Esophagus (tissue), 2 donors: ENCODE measurements at regions not wholly inside any gene's neighbourhood (a gene's known extent, or its start where the extent isn't known, plus 50 kb on each side); places are given as distances from the start of the nearest gene placed in this dataset.
"Not testable (repeated sequence)": the region's sequence is repeated elsewhere in the genome, so short reads cannot be mapped to it uniquely, and the experiment has no call there.

Experiments
- H3K27ac ChIP-seq, 2 donors: one replicate each; pipeline ENCODE4 v1.5.1; 2013; ENCODE audit warnings: low read depth in 2 of 2, mild to moderate bottlenecking in 2 of 2, inconsistent platforms in 1 of 2, low read length in 1 of 2, moderate library complexity in 1 of 2
- H3K27me3 ChIP-seq, 2 donors: one replicate each; pipeline ENCODE4 v1.6.1; 2013; ENCODE audit warnings: low read length in 2 of 2, control low read depth in 1 of 2, mild to moderate bottlenecking in 1 of 2; ENCODE audit not compliant: insufficient read depth in 2 of 2, control insufficient read depth in 1 of 2
- H3K36me3 ChIP-seq, 2 donors: one replicate each; pipeline ENCODE4 v1.6.1; 2013; ENCODE audit warnings: low read length in 1 of 2; ENCODE audit not compliant: control insufficient read depth in 2 of 2, insufficient read depth in 2 of 2
- H3K4me1 ChIP-seq, 2 donors: one replicate each; pipeline ENCODE4 v1.6.1; 2013; ENCODE audit warnings: low read length in 1 of 2; ENCODE audit not compliant: control insufficient read depth in 2 of 2, insufficient read depth in 2 of 2
- H3K4me3 ChIP-seq, 2 donors: one replicate each; pipeline ENCODE4 v1.5.1; 2013; ENCODE audit warnings: low read length in 2 of 2, mild to moderate bottlenecking in 2 of 2, low read depth in 1 of 2, moderate library complexity in 1 of 2
- H3K9me3 ChIP-seq, 2 donors: one replicate each; pipeline ENCODE4 v1.6.1; 2013; ENCODE audit warnings: mild to moderate bottlenecking in 2 of 2, low read depth in 1 of 2, low read length in 1 of 2, moderate library complexity in 1 of 2; ENCODE audit not compliant: control insufficient read depth in 2 of 2, insufficient read depth in 1 of 2
- WGBS, 2 donors: extraction: QIAGEN DNeasy Blood & Tissue Kit; methylation state at CpG; one replicate each; pipeline ENCODE4 v1.1.7; 2013; 5-methylcytosine and 5-hydroxymethylcytosine counted together
- donor health status: healthy with polysubstance abuse.
- donor health status: Bipolar disorder and iron deficiency.

DNA sequence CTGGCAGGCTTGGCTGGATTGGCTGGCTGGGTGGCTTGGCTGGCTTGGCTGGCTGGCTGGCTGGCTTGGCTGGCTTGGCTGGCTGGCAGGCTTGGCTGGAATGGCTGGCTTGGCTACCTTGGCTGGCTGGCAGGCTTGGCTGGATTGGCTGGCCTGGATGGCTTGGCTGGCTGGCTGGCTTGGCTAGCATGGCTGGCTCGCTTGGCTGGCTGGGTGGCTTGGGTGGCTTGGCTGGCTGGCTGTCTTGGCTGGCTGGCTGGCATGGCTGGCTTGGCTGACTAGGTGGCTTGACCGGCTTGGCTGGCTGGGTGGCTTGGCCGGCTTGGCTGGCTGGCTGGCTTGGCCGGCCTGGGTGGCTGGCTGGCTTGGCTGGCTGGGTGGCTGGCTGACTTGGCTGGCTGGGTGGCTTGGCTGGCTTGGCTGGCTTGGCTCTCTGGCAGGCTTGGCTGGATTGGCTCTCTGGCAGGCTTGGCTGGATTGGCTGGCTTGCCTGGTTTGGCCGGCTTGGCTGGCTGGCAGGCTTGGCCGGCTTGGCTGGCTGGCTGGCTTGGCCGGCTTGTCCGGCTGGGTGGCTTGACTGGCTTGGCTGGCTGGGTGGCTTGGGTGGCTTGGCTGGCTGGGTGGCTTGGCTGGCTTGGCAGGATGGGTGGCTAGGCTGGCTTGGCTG is 440.9 kb downstream of the GOLGA6L6 start:
- not testable (repeated sequence) for H3K27ac ChIP-seq

DNA sequence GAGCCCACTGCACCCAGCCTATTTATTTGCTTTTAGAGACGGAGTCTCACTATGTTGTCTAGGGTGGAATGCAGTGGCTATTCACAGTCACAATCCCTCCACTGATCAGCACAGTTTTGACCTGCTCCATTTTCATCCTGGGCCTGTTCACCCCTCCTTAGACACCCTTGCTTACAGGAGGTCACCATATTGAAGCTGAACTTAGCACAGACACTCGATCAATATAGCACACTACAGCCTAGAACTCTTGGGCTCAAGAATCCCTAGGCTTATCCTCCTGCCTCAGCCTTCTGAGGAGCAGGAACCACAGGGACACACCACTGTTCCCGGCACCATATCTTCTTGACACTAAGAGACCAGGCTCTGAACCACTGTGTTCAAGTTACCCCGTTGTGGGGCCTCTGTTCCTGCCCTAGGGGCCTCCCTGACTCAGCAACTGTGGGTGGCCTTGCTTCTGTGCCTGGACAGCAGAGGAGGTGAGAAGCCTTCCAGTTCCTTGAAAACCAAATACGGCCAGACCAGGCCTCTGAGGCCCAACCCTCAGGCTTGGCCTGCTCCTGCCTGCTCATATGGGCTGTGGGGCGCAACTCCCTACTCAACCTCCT is 445.8 kb downstream of the GOLGA6L6 start:
- H3K4me1 ChIP-seq, H3K4me3 ChIP-seq, H3K36me3 ChIP-seq, H3K27me3 ChIP-seq, H3K27ac ChIP-seq, H3K9me3 ChIP-seq: not testable (repeated sequence)
- 50 to 74% methylated on average over 3 to 5 of the region's 6 CpGs for WGBS, 2 donors

More for the DNA sequence above, 440.9 kb downstream of the GOLGA6L6 start:
- H3K4me1 ChIP-seq, H3K36me3 ChIP-seq, H3K4me3 ChIP-seq, H3K9me3 ChIP-seq, H3K27me3 ChIP-seq: not testable (repeated sequence)
- WGBS, 2 donors = no CpG with 5 or more reads among the region's 8 CpGs

DNA sequence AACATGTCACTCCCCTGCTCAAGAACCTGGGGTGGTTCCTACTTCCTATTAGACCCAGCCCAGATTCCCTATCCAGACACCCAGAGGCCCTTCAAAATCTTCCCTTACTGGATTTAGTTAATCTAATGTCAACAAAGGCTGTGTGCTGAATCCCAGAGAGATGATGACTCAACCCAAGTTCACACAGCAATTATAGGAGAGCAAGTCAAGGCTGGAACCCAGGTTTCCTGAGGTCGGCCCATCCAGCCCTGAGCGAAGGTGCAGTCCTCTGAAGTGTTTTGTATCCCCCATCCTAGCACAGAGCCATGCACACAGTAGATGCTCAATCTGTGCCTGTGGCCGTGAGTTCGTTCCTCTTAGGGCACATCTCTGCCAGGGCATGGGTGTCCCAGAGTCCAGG is 452.1 kb downstream of the GOLGA6L6 start:
- H3K36me3 ChIP-seq, H3K9me3 ChIP-seq, H3K4me1 ChIP-seq, H3K4me3 ChIP-seq, H3K27ac ChIP-seq, H3K27me3 ChIP-seq: not testable (repeated sequence)
- 52 to 69% methylated on average over 2 of the region's 4 CpGs for WGBS, 2 donors

DNA sequence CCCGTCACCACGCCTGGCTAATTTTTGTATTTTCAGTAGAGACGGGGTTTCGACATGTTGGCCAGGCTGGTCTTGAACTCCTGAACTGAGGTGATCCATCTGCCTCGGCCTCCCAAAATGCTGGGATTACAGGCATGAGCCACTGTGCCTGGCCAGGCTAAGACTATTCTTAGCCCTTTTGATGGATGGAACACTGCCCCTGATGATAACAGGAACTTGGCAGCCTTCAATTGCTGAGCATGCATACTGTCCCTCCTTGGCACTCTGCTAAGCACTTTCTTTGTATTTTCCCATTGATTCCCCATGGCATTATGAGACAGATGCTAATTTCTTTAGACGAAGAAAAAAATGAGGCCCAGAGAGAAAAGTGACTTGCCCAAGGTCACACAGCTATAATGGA is 457.6 kb downstream of the GOLGA6L6 start:
- not testable (repeated sequence) for H3K36me3 ChIP-seq, H3K27me3 ChIP-seq, H3K4me1 ChIP-seq, H3K4me3 ChIP-seq, H3K9me3 ChIP-seq, H3K27ac ChIP-seq
- WGBS, 2 donors = no CpG with 5 or more reads among the region's 6 CpGs

DNA sequence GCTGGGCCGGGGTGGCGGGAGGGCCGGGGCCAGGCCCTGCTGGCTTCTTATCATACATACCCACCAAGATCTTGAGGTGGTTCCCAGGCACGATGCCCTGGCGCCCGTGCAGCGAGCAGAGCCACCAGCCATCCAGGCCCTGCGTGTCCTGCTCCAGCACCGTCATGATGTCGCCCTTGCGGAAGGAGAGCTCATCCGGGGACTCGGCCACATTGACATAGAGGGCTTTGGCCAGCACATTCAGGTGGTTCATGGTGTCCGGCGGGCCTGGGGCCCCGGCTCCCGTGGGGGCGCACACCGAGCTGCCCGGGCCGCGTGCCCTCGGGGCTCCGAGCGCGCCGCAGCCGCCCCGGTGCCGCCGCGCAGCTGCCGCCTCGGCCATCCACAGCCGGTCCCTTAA is 467.5 kb downstream of the GOLGA6L6 start:
- H3K27me3 ChIP-seq, H3K27ac ChIP-seq, H3K9me3 ChIP-seq, H3K36me3 ChIP-seq, H3K4me3 ChIP-seq, H3K4me1 ChIP-seq: not testable (repeated sequence)
- WGBS, 2 donors = 91 to 92% methylated on average over 16 to 22 of the region's 35 CpGs

DNA sequence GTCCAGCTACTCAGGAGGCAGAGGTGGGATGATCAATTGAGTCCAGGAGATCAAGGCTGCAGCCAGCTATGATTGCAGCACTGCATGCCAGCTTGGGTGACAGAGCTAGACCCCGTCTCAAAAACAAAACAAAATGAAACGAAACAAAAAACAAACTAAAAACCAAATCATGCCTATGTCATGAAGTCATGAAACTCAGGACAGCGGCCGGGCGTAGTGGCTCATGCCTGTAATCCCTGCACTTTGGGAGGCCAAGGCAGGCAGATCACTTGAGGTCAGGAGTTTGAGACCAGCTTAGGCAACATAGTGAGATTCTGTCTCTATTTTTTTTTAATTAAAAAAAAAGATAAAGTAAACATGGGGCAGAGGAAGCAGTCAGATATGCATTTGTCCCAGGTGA is 472.6 kb downstream of the GOLGA6L6 start:
- 77 to 81% methylated on average over 4 of the region's 5 CpGs for WGBS, 2 donors
- not testable (repeated sequence) for H3K4me1 ChIP-seq, H3K36me3 ChIP-seq, H3K9me3 ChIP-seq, H3K27me3 ChIP-seq, H3K4me3 ChIP-seq, H3K27ac ChIP-seq

DNA sequence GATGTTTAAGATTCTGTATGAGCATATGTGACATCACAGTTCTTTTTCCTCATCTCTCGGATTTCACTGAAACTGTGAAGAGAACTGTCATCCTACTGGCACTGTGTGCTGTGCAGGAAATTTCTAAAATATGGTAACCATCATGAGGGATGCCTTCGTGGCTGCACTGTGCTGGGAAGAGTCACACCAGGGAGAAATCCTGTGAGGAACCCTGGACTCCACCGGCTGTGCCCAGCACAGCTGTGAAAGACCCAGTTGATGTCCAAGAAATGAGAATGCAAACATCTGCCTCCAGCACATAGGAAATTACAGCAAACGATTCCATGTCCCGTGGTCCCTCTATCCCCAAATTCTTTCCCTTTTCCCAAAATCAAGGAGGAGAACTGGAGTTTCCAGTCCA is 475.4 kb downstream of the GOLGA6L6 start:
- H3K36me3 ChIP-seq, H3K27ac ChIP-seq, H3K9me3 ChIP-seq, H3K4me1 ChIP-seq, H3K27me3 ChIP-seq, H3K4me3 ChIP-seq: not testable (repeated sequence)
- WGBS, 2 donors = 48 to 50% methylated on average over 2 of the region's 5 CpGs

DNA sequence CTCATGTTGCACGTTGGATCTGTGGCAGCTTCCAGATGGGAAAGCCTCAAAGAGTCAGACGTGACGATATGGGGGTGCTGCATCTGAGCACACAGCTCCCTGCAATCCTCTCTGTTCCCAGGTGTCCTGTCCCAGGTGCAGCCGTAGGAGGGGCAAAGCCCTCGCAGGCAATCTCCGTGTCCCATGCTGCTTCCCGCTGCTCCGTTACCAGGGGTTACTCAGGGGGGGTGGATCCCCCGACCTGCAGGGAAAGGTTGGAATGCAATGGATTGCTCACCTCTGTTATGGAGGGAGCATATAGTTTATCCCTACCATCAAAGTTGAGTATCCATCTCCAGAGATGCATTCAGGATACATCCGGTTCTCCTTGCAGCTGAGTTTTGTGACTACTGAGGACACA is 476.1 kb downstream of the GOLGA6L6 start:
- H3K4me1 ChIP-seq = not testable (repeated sequence)

DNA sequence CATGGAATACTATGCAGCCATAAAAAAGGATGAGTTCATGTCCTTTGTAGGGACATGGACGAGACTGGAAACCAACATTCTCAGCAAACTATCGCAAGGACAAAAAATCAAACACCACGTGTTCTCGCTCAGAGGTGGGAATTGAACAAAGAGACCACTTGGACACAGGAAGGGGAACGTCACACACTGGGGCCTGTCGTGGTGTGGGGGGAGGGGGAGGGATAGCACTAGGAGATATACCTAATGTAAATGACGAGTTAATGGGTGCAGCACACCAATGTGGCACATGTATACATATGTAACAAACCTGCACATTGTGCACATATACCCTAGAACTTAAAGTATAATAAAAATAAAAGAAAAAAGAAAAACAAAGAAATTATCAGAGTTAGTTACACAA is 478.4 kb downstream of the GOLGA6L6 start:
- H3K9me3 ChIP-seq, H3K27me3 ChIP-seq, H3K4me3 ChIP-seq, H3K36me3 ChIP-seq, H3K4me1 ChIP-seq, H3K27ac ChIP-seq: not testable (repeated sequence)
- WGBS, 2 donors = 70 to 76% methylated on average over 6 to 7 of the region's 7 CpGs

More for the DNA sequence above, 476.1 kb downstream of the GOLGA6L6 start:
- not testable (repeated sequence) for H3K36me3 ChIP-seq, H3K4me3 ChIP-seq, H3K27me3 ChIP-seq, H3K27ac ChIP-seq, H3K9me3 ChIP-seq
- 74 to 80% methylated on average over 6 to 7 of the region's 10 CpGs for WGBS, 2 donors

DNA sequence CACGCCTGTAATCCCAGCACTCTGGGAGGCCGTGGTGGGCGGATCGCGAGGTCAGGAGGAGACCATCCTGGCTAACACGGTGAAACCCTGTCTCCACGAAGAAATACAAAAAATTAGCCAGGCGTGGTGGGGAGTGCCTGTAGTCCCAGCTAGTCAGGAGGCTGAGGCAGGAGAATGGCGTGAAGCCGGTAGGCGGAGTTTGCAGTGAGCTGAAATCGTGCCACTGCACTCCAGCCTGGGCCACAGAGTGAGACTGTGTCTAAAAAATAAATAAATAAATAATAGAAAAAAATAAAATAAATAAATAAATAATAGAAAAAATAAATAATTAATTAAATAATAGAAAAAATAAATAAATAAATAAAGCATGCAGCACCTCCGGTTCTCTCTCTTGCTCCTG is 480.8 kb downstream of the GOLGA6L6 start:
- H3K4me1 ChIP-seq, H3K27ac ChIP-seq, H3K9me3 ChIP-seq, H3K36me3 ChIP-seq, H3K27me3 ChIP-seq, H3K4me3 ChIP-seq: not testable (repeated sequence)
- WGBS, 2 donors = 88 to 90% methylated on average over 6 to 7 of the region's 13 CpGs
